GM12878 (cell line): ENCODE measurements at regions not wholly inside any gene's neighbourhood (a gene's known extent, or its start where the extent isn't known, plus 50 kb on each side); places are given as distances from the start of the nearest gene placed in this dataset.

Experiments used
- BCL11A ChIP-seq: IDR thresholded peaks from 2 replicates; pipeline ENCODE4 v1.6.1; 2011; ENCODE audit warnings: low read depth, low read length
- BHLHE40 ChIP-seq, 2 experiments: fragments of 450-650 bp in 1 of 2; IDR thresholded peaks; 2 replicates each; pipeline ENCODE4 v1.6.1; 2011 to 2017; ENCODE audit warnings: low read depth in 2 of 2, borderline replicate concordance in 1 of 2, improper control_type of control experiment in 1 of 2, low read length in 1 of 2, mild to moderate bottlenecking in 1 of 2
- CREM ChIP-seq: IDR thresholded peaks from 2 replicates; pipeline ENCODE4 v1.6.1; 2014; ENCODE audit warnings: antibody characterized with exemption, low read depth
- CTCF ChIP-seq, 3 experiments: IDR thresholded peaks in 2 of 3; conservative IDR thresholded peaks in 1 of 3; 2 replicates each; pipeline ENCODE4 v1.5.1; 2011; ENCODE audit warnings: low read depth in 3 of 3, low read length in 3 of 3, mild to moderate bottlenecking in 3 of 3, control low read depth in 2 of 3, moderate library complexity in 2 of 3, inconsistent platforms in 1 of 3, mixed read lengths in 1 of 3; ENCODE audit not compliant: control insufficient read depth in 2 of 3, insufficient read depth in 1 of 3; ENCODE audit errors: extremely low read depth in 1 of 3
- ELK1 ChIP-seq: IDR thresholded peaks from 2 replicates; pipeline ENCODE4 v1.6.1; 2012; ENCODE audit warnings: low read depth, low read length, improper control_type of control experiment
- NRF1 ChIP-seq: conservative IDR thresholded peaks from 2 replicates; pipeline ENCODE4 v1.6.1; 2011; ENCODE audit warnings: mild to moderate bottlenecking, low read depth, low read length, improper control_type of control experiment
- PBX3 ChIP-seq: IDR thresholded peaks from 2 replicates; pipeline ENCODE4 v1.6.1; 2011; ENCODE audit warnings: mild to moderate bottlenecking, low read depth, low read length, moderate library complexity; ENCODE audit not compliant: insufficient replicate concordance
- PML ChIP-seq: IDR thresholded peaks from 2 replicates; pipeline ENCODE4 v1.6.1; 2012; ENCODE audit warnings: low read length, inconsistent platforms
- RAD51 ChIP-seq: fragments of 450-650 bp; IDR thresholded peaks from 2 replicates; pipeline ENCODE4 v1.6.1; 2016; ENCODE audit warnings: moderate library complexity, mild to moderate bottlenecking, inconsistent platforms
- SIN3A ChIP-seq: IDR thresholded peaks from 2 replicates; pipeline ENCODE4 v1.6.1; 2012; ENCODE audit warnings: low read depth, low read length, improper control_type of control experiment
- TAF1 ChIP-seq: IDR thresholded peaks from 2 replicates; pipeline ENCODE4 v1.6.1; 2011; ENCODE audit warnings: mild to moderate bottlenecking, low read depth, low read length, borderline replicate concordance
- TBL1XR1 ChIP-seq: IDR thresholded peaks from 2 replicates; pipeline ENCODE4 v1.6.1; 2012; ENCODE audit warnings: low read depth, low read length, improper control_type of control experiment
- TCF7 ChIP-seq: IDR thresholded peaks from 2 replicates; pipeline ENCODE4 v1.6.1; 2014; ENCODE audit warnings: antibody characterized with exemption, borderline replicate concordance
- ZNF274 ChIP-seq: IDR thresholded peaks from one replicate; pipeline ENCODE4 v1.8.0; 2011; ENCODE audit not compliant: insufficient read length, insufficient read depth

GRCh38 chr2:16375981-16376380, 289.7 kb downstream of the CYRIA start:
- TF ChIP-seq TAF1 (no peak), NRF1 (no peak), CTCF (IDR thresholded peaks at IDR 0.05 in 2 of 3, conservative IDR thresholded peaks at IDR 0.05 in 1 of 3; ENCODE audit: control insufficient read depth in 2 of 3, extremely low read depth in 1 of 3, insufficient read depth in 1 of 3, low read depth in 3 of 3, low read length in 3 of 3) (no peak), ZNF274 (no peak), BCL11A (no peak), TCF7 (no peak), SIN3A (no peak), CREM (no peak), PML (no peak), BHLHE40 (IDR thresholded peaks at IDR 0.05; ENCODE audit: borderline replicate concordance in 1 of 2, low read depth in 2 of 2, low read length in 1 of 2) (no peak), ELK1 (no peak), RAD51 (no peak), TBL1XR1 (no peak), PBX3 (no peak)
